GM19467 (cell line): ENCODE measurements at regions not wholly inside any gene's neighbourhood (a gene's known extent, or its start where the extent isn't known, plus 50 kb on each side); places are given as distances from the start of the nearest gene placed in this dataset.

Experiments
- ATAC-seq: cut with Tn5 transposase; IDR thresholded peaks from one replicate; pipeline ENCODE4 v1.9.1; 2021; ENCODE audit warnings: mild to moderate bottlenecking, moderate library complexity; ENCODE audit not compliant: unreplicated experiment

- no peak for ATAC-seq
Observed at GRCh38 chr12:115763376-115763775, 514.1 kb downstream of the MED13L start.

GRCh38 chr12:115762936-115763335 is 514.6 kb downstream of the MED13L start:
- no peak for ATAC-seq

- no peak for ATAC-seq
Observed at GRCh38 chr12:115761784-115762183, 515.7 kb downstream of the MED13L start.

DNA sequence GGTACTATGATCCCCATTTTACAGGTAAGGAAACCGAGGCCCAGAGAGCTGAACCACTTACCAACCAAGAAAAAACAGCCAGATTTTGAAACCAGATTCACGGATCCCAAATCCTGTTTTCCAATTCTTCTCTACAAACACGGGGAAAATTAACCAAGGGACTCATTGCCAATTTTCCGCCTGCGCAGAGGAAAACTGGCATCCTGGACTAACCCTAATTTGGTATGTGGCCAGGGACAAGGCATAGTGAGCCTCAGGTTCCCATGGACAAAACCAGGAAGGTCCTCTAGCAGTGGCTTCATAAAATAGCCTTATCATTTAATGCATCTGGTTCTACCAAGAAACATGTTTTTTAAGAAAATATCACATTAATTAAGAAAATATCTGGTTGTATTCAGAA is 517.3 kb downstream of the MED13L start:
- ATAC-seq: no peak

DNA sequence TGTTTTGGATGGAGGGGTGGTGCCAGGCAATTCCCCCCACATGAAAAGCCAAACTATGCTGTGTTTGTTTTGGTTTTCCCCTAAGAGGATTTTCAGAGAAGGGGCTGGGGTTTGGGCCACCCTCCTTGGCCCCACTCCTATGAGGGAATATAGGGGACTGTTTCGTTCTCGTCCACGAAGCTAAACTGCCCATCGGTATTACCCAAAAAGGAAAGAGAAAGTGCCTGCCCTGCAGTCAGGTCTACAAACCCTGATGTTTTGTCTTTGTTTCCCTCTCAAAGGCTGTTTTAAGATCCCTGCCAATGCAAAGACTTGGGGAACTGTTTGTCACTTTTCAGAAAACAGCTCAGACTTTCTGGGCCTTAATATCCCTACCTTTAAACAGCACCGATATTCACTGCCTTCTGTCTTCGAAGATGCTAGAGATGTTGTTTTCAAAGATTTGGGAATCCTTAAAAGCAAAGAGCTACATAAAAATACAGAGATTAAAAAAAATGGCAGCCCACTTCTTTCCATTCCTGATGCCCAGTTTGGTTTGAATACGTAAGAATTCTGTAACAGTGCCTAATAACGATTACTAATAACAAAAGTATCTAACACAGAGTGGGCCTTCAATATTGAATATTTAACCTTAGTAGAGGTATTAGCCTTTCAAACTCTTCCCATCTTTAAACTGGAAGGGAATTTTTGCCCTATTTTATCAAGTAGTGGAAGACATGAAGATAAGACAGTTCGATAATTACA is 518.4 kb downstream of the MED13L start:
- no peak for ATAC-seq

GRCh38 chr12:115758183-115758582 is 519.3 kb downstream of the MED13L start:
- no peak for ATAC-seq

DNA sequence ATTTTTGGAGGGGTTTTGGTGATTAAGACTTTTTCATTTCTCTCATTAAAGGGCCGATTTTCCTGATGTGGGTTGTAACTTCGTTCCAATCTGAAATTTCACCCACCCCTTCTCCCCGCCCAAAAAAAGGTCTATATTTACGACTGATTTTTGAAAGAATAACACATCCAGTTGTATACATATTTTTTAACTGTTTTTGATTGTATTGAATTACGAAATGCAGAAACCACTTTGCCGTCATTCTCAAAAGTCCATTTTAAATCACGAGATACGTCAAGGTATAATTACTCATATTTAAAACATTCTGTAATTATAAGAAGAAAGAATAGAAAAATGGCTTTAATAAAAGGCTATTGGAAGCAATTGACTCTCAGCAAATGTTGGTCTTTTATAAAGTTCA is 520.7 kb downstream of the MED13L start:
- no peak for ATAC-seq

DNA sequence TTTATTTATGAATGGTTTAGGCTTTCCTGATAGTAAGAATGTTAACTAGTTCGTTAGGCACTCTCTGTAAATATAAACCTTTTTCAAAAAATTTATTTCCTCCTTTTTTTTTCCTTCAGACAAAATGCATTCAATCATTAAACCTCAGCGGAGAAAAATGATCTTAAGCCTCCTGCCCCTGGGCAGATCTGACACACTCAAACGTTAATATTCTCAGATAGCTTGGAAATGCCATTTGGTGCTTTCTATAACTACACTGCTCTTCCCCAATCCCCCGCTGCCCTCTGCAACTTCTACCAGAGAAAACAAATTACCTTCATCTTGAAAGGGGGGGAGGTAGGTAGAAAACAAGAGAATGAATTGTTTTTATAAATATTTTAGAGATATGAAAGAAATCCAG is 521.2 kb downstream of the MED13L start:
- no peak for ATAC-seq

- no peak for ATAC-seq
Observed at GRCh38 chr12:115755725-115756085, 521.8 kb downstream of the MED13L start.

DNA sequence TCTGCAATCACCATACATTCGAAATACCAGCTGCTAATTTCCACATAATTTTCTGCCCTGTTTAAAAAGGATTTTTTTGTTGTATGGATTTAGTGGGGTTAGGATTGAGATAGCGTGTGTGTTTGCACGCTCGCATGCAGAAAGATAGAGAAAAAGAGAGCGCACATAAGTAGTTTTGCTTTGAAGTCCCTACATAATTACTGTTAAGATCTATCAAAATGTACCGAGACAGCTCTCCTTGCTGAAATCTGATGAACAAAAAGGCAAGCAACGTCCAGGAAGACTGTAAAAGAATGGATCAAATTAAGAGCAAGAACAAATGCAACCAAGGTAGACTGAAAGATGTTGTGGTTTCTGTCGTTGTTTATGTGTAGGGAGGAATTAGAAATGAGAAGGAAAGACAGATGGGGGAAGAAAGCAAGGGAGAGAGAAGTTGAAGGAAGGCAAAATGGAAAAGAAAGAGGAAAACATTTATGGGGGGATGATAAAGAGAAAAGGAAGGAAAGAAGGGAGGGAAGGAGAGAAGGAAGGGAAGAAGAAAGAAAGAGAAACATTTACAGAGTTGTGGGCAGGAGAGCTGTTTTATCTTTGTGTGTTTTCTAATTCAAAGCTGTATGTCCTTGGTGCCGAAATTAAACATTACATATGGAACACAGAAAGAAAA is 522.3 kb downstream of the MED13L start:
- no peak for ATAC-seq

DNA sequence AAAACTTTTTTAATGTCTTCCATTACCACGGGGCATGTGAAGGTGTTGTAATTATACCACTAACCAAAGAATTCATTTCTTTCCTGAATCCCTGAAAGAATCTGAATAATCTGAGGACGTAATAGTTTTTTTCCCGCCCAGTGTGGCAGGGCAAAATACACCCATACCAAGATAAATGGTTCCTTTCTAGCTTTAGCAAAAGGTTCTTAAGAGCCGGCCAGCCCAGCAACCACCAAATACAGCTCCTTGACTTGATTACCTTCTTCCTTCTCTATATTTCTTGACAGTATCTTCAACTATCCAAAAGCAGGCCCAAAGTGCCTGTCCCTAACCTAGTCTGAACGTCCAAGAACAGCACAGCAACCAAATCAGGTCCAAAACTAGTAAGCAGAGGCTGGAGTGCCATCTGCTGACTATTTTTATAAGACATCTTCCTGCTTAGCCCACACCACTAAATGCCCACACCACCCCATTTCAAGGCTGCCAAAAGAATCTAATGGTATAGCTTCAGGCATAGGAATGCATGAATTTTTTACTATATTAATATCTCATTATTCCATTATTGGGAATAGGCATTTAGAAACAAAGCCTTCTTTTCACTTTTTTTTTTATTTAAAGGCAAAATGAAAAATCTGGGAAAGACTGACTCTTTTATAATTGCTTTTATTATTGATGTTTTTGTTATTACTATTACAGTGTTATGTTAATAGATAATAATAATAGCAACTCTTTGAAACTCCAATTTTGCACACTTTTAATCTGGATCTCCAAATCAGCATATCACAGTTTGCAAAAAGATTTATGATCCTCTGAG is 524.4 kb downstream of the MED13L start:
- no peak for ATAC-seq

DNA sequence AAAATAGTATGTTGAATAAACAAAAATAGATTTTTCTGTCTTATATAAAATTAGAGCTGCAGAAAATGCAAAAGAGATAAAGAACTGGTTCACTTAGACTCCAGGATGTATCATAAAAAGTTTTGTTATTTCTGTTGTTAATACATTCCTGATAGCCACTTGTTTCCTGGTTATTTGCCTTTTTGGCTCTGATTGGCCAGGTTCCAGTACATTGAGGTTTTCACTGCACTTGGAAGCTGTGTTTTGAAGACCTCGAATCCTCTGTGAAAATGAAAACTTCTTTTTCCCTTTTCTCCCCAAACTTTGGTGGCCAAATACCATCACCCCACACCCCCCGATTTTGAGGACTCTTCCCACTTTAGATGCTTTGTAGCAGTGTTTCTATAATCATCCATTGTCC is 525.3 kb downstream of the MED13L start:
- ATAC-seq: no peak

- ATAC-seq: no peak
Observed at GRCh38 chr12:115750340-115750739, 527.2 kb downstream of the MED13L start.

GRCh38 chr12:115749071-115749841 is 528.2 kb downstream of the MED13L start:
- no peak for ATAC-seq

- no peak for ATAC-seq
Observed at GRCh38 chr12:115740586-115741155, 536.8 kb downstream of the MED13L start.

DNA sequence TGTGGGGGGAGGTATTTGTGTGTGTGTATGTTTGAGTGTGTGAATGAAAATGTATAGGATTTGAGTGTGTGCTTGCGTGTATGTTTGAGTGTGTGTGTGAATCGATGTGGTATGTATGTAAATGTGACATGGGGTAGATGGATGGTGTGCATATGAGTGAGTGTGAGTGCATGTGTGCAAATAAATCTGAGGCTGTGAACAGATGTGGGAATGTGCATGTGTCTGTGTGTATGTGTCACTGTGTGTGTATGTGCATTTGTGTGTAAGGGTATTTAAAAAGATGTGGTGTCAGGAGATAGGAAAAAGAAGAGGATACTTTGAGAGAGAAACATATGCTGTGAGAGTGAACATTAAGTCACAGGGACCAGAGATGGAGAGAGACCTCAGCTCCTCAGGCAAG is 539.6 kb downstream of the MED13L start:
- no peak for ATAC-seq

DNA sequence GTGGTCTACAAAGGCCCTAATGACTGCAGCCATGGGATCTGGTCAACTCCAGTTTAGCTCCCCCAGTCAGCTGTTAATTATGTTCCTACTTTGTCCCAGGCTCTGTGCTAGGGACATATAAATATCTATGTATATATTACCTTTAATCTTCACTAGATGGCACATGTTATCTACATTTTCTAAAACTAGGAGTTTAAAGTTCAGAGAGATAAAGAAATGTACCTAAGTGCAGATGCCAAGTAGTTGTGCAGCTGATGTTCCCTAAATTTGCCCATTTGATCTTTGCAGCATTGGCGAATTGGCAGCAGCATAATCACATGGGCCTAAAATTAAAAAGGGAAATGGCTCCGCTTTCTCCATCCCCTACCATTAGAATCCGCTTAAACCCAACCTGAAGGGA is 541.1 kb downstream of the MED13L start:
- no peak for ATAC-seq

DNA sequence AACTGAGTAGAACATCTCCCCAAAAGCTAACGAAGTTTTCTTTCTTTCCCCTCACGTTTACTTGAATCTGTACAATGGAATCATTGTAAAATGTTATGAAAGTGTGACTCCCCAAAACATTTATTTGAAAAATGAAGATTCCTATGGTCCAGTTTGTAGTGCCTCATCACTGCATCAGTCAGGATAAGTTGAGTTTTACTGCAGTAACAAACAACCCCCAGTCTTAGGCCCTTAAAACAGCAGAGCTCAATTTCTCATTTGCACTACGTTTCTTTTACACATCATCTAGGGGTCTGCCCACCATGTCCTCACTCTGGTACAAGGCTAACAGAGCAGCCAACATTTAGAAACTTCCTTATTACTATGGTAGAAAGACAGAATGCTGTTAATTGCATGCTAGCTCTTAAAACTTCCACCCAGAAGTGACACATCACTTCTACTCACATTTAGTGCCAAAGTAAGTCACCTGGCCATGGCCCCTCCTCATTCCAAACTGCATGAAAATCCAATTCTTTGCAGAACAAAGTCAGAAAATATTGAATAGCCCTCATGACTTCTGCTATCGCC is 546.4 kb downstream of the MED13L start:
- no peak for ATAC-seq

GRCh38 chr12:115726691-115727090 is 550.8 kb downstream of the MED13L start:
- no peak for ATAC-seq

- ATAC-seq: no peak
Observed at GRCh38 chr12:115722181-115722580, 555.3 kb downstream of the MED13L start.
